Panc1 (cell line): ENCODE measurements at regions not wholly inside any gene's neighbourhood (a gene's known extent, or its start where the extent isn't known, plus 50 kb on each side); places are given as distances from the start of the nearest gene placed in this dataset.

Source experiments
- CTCF ChIP-seq: fragments of 450-650 bp; IDR thresholded peaks from 2 replicates; pipeline ENCODE4 v1.5.1; 2017; ENCODE audit warnings: mild to moderate bottlenecking
- POLR2AphosphoS5 ChIP-seq: IDR thresholded peaks from 2 replicates; pipeline ENCODE4 v1.6.1; 2012; ENCODE audit warnings: mild to moderate bottlenecking, low read depth, low read length, moderate library complexity
- REST ChIP-seq, 2 experiments: IDR thresholded peaks; 2 replicates each; pipeline ENCODE4 v1.6.1; 2011 to 2012; ENCODE audit warnings: low read depth in 2 of 2, control low read depth in 1 of 2, low read length in 1 of 2, mild to moderate bottlenecking in 1 of 2, moderate library complexity in 1 of 2; ENCODE audit not compliant: insufficient read depth in 1 of 2

GRCh38 chr3:162729686-162730085 lies 1233.1 kb downstream of the OTOL1 start:
- TF ChIP-seq CTCF: no peak
- TF ChIP-seq POLR2AphosphoS5: no peak
- no peak for TF ChIP-seq REST (IDR thresholded peaks at IDR 0.05; ENCODE audit: insufficient read depth in 1 of 2, low read depth in 2 of 2, low read length in 1 of 2)
